Subcutaneous abdominal adipose tissue (tissue), 5 donors: ENCODE measurements at regions not wholly inside any gene's neighbourhood (a gene's known extent, or its start where the extent isn't known, plus 50 kb on each side); places are given as distances from the start of the nearest gene placed in this dataset.

Experiments used
- H3K27ac ChIP-seq: one replicate; pipeline ENCODE4 v1.7.0; 2013; ENCODE audit warnings: low read depth, mild to moderate bottlenecking, inconsistent platforms, low read length, moderate library complexity
- H3K27me3 ChIP-seq, 5 donors: one replicate each; pipeline ENCODE4 v1.7.0; 2013; ENCODE audit warnings: low read length in 5 of 5, inconsistent platforms in 1 of 5; ENCODE audit not compliant: control insufficient read depth in 5 of 5, insufficient read depth in 4 of 5
- H3K36me3 ChIP-seq, 5 donors: one replicate each; pipeline ENCODE4 v1.7.0; 2013; ENCODE audit warnings: low read length in 5 of 5; ENCODE audit not compliant: control insufficient read depth in 5 of 5, insufficient read depth in 5 of 5
- H3K4me1 ChIP-seq, 5 donors: one replicate each; pipeline ENCODE4 v1.7.0; 2013; ENCODE audit warnings: low read length in 5 of 5, mild to moderate bottlenecking in 3 of 5, moderate library complexity in 1 of 5; ENCODE audit not compliant: control insufficient read depth in 5 of 5, insufficient read depth in 5 of 5
- H3K4me3 ChIP-seq, 5 donors: one replicate each; pipeline ENCODE4 v1.7.0; 2013; ENCODE audit warnings: low read length in 5 of 5, low read depth in 1 of 5
- H3K9ac ChIP-seq, 5 donors: one replicate each; pipeline ENCODE4 v1.7.0; 2013; ENCODE audit warnings: low read length in 5 of 5, mild to moderate bottlenecking in 4 of 5, moderate library complexity in 3 of 5
- H3K9me3 ChIP-seq, 5 donors: one replicate each; pipeline ENCODE4 v1.7.0; 2013; ENCODE audit warnings: low read length in 5 of 5; ENCODE audit not compliant: control insufficient read depth in 5 of 5
- donor health status: healthy.
- donor health status: healthy.
- donor health status: healthy.
- donor health status: healthy.
- donor health status: healthy.

DNA sequence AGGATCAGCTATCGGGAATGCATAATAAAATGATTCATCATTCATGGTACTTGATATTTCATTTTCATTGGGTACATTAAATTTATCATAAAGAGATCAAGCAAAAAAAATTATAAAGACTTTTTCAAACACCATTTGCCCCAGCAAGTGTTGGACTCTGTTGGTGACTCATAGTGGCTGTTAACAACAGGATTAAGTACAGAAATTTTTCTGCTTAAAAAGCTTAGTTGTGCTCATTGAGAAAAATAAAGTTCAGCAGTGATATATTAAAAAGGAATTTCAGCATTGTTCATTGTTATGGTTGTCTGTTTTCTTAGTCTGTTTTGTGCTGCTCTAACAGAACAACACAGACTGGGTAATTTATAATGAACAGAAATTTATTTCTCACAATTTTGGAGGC is 86.2 kb upstream of the PCDH10 start:
- Histone ChIP-seq H3K36me3 (no peaks in the 10 kb centered on the region), H3K4me3 (no peak overlapping the region), H3K4me1 (no peaks in the 10 kb centered on the region), H3K27ac (no peak overlapping the region), H3K27me3 (no peaks in the 10 kb centered on the region), H3K9me3 (peaks cover 0 to 5% (median 5%) of the 10 kb centered on the region in 5 donors), H3K9ac (no peak overlapping the region)

DNA sequence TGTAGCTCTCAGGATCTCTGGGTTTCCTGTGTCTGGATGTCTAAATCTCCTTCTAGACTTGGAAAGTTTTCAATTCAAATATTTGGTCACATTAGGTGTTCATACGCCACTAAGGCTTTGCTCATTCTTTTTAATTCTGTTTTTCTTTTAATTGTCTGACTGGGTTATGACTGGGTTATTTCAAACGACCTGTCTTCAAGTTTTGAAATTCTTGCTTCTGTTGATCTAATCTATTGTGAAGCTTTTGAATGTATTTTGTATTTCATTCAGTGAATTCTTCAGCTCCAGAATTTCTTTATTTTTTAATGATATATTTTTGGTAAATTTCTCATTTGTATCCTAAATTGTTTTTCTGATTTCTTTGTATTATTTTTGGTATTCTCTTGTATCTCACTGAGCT is 81.0 kb upstream of the PCDH10 start:
- Histone ChIP-seq H3K4me1 (no peaks in the 10 kb centered on the region), H3K9me3 (peaks cover 0 to 24% (median 18%) of the 10 kb centered on the region in 5 donors), H3K4me3 (no peak overlapping the region), H3K27ac (no peak overlapping the region), H3K27me3 (no peaks in the 10 kb centered on the region), H3K36me3 (no peaks in the 10 kb centered on the region), H3K9ac (no peak overlapping the region)

DNA sequence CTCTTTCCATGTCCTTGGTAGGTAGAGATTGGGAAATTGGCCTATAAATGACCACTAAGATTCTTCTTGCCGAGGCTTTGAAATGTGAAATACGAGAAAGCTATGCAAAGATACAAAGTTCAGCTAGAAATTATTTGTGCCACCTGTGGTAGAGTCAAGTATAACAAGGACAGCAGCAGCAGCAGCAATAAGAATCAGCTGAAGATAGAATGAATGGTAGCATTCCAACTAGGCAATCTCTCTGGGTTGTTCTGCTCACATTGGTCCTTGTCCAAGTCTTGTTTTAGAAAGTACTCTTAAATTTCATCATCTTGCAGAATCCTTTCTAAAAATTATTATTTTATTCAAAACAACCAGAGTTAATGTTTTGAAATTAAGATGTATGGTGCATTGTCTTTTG is 67.8 kb upstream of the PCDH10 start:
- no peak overlapping the region for H3K9ac ChIP-seq
- peaks cover 0 to 3% (median 2%) of the 10 kb centered on the region in 5 donors for H3K9me3 ChIP-seq
- H3K27me3 ChIP-seq: no peaks in the 10 kb centered on the region
- no peaks in the 10 kb centered on the region for H3K36me3 ChIP-seq
- no peak overlapping the region for H3K4me3 ChIP-seq
- no peak overlapping the region for H3K27ac ChIP-seq
- no peaks in the 10 kb centered on the region for H3K4me1 ChIP-seq

GRCh38 chr4:133084421-133084820 is 64.7 kb upstream of the PCDH10 start:
- no peak overlapping the region for H3K27ac ChIP-seq
- no peaks in the 10 kb centered on the region for H3K4me1 ChIP-seq
- no peak overlapping the region for H3K4me3 ChIP-seq
- no peaks in the 10 kb centered on the region for H3K36me3 ChIP-seq
- H3K27me3 ChIP-seq: no peaks in the 10 kb centered on the region
- no peak overlapping the region for H3K9ac ChIP-seq
- H3K9me3 ChIP-seq: no peaks in the 10 kb centered on the region

- no peaks in the 10 kb centered on the region for H3K9me3 ChIP-seq
- no peaks in the 10 kb centered on the region for H3K4me1 ChIP-seq
- no peak overlapping the region for H3K4me3 ChIP-seq
- no peak overlapping the region for H3K9ac ChIP-seq
- H3K36me3 ChIP-seq: no peaks in the 10 kb centered on the region
- no peaks in the 10 kb centered on the region for H3K27me3 ChIP-seq
- no peak overlapping the region for H3K27ac ChIP-seq
Measured at GRCh38 chr4:133095591-133095990, 53.5 kb upstream of the PCDH10 start.

GRCh38 chr4:133096972-133097371 is 52.1 kb upstream of the PCDH10 start:
- Histone ChIP-seq H3K9ac (no peak overlapping the region), H3K4me3 (no peak overlapping the region), H3K4me1 (no peaks in the 10 kb centered on the region), H3K36me3 (no peaks in the 10 kb centered on the region), H3K27ac (no peak overlapping the region), H3K9me3 (no peaks in the 10 kb centered on the region), H3K27me3 (no peaks in the 10 kb centered on the region)
